ENCODE measurements at regions not wholly inside any gene's neighbourhood (a gene's known extent, or its start where the extent isn't known, plus 50 kb on each side); places are given as distances from the start of the nearest gene placed in this dataset.

DNA sequence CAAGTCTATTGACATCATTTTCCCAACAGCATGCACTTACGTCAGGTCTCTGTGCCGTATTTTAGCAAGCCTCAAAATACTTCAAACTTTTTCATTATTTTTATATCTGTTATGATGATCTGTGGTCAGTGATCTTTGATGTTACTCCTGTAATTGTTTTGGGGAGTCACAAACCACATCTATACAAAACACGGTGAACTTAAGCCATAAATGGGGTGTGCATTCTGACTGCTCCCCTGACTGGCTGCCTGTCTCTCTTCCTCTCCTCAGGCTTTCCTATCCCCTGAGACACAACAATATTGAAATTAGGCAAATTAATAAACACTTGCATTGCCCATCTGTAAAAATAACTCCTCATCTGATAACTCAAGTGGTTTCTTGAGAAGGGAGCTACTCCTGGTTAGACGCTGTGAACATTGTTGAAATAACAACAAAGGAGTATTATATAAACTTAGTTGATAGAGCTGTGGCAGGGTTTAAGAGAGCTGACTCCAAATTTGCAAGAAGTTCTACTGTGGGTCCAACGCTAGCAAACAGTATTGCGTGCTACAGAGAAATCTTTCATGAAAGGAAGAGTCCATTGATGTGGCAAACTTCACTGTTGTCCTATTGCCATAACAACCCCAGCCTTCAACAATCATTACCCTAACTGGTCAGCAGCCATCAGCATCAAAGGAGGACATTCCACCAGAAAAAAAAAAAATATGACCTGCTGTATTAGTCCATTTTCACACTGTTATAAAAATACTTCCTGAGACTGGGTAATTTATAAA, 105.8 kb upstream of the DSCAM start:
- H3K79me2 ChIP-seq (replicated peaks; ENCODE audit: insufficient read depth, low read length): no peaks in the 10 kb centered on the region

DNA sequence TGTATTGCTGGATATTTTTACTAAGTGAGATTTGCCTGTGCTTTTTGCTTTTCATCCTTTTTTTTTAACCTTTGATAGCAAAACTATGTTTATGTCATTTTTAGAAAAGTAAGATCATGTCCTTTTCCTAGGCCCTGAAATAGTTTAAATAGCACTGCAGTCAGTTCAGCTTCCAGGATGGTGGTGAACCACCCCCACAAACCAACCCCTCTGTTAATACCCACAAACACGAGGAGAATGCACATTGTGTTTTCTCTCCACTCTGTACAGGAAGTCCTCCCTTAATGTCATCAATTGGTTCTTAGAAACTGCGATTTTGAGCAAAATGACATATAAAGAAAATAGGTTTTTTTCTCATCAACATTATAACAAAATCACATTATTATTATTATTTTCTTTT, 117.7 kb upstream of the DSCAM start:
- Histone ChIP-seq H3K9ac (ENCODE audit: low read length) (no peak overlapping the region), H3K36me3 (ENCODE audit: insufficient read depth, low read length) (no peaks in the 10 kb centered on the region), H4K20me1 (ENCODE audit: insufficient read depth) (no peaks in the 10 kb centered on the region), H3K27me3 (ENCODE audit: insufficient read depth, low read depth, low read length) (no peaks in the 10 kb centered on the region), H3K9me3 (ENCODE audit: low read length) (no peaks in the 10 kb centered on the region), H2AFZ (ENCODE audit: low read depth, low read length) (no peak overlapping the region), H3K4me2 (ENCODE audit: low read length) (no peak overlapping the region), H3K27ac (ENCODE audit: low read length) (no peak overlapping the region), H3K79me2 (replicated peaks; ENCODE audit: insufficient read depth, low read length) (no peaks in the 10 kb centered on the region), H3K9me2 (ENCODE audit: insufficient read depth, low read length) (no peaks in the 10 kb centered on the region), H3K4me3 (ENCODE audit: low read length) (no peak overlapping the region), H3F3A (ENCODE audit: insufficient read depth, low read length, poor library complexity, severe bottlenecking) (no peaks in the 10 kb centered on the region)
- TF ChIP-seq EP300 (conservative IDR thresholded peaks at IDR 0.05; ENCODE audit: poor library complexity, severe bottlenecking) (no peak), RAD21 (conservative IDR thresholded peaks at IDR 0.05) (no peak), POLR2AphosphoS5 (IDR thresholded peaks at IDR 0.05) (no peak), TAF1 (IDR thresholded peaks at IDR 0.05; ENCODE audit: low read depth) (no peak), EZH2 (IDR thresholded peaks at IDR 0.05; ENCODE audit: borderline replicate concordance, insufficient read depth, low read length, poor library complexity, severe bottlenecking) (no peak), SMC3 (conservative IDR thresholded peaks at IDR 0.05; ENCODE audit: poor library complexity) (no peak)
- TF ChIP-seq, protein P1, sequence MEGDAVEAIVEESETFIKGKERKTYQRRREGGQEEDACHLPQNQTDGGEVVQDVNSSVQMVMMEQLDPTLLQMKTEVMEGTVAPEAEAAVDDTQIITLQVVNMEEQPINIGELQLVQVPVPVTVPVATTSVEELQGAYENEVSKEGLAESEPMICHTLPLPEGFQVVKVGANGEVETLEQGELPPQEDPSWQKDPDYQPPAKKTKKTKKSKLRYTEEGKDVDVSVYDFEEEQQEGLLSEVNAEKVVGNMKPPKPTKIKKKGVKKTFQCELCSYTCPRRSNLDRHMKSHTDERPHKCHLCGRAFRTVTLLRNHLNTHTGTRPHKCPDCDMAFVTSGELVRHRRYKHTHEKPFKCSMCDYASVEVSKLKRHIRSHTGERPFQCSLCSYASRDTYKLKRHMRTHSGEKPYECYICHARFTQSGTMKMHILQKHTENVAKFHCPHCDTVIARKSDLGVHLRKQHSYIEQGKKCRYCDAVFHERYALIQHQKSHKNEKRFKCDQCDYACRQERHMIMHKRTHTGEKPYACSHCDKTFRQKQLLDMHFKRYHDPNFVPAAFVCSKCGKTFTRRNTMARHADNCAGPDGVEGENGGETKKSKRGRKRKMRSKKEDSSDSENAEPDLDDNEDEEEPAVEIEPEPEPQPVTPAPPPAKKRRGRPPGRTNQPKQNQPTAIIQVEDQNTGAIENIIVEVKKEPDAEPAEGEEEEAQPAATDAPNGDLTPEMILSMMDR (IDR thresholded peaks at IDR 0.05; ENCODE audit: poor library complexity, severe bottlenecking): no peak
- TF ChIP-seq, protein P2, sequence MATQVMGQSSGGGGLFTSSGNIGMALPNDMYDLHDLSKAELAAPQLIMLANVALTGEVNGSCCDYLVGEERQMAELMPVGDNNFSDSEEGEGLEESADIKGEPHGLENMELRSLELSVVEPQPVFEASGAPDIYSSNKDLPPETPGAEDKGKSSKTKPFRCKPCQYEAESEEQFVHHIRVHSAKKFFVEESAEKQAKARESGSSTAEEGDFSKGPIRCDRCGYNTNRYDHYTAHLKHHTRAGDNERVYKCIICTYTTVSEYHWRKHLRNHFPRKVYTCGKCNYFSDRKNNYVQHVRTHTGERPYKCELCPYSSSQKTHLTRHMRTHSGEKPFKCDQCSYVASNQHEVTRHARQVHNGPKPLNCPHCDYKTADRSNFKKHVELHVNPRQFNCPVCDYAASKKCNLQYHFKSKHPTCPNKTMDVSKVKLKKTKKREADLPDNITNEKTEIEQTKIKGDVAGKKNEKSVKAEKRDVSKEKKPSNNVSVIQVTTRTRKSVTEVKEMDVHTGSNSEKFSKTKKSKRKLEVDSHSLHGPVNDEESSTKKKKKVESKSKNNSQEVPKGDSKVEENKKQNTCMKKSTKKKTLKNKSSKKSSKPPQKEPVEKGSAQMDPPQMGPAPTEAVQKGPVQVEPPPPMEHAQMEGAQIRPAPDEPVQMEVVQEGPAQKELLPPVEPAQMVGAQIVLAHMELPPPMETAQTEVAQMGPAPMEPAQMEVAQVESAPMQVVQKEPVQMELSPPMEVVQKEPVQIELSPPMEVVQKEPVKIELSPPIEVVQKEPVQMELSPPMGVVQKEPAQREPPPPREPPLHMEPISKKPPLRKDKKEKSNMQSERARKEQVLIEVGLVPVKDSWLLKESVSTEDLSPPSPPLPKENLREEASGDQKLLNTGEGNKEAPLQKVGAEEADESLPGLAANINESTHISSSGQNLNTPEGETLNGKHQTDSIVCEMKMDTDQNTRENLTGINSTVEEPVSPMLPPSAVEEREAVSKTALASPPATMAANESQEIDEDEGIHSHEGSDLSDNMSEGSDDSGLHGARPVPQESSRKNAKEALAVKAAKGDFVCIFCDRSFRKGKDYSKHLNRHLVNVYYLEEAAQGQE (IDR thresholded peaks at IDR 0.05; ENCODE audit: borderline replicate concordance): no peak

More for the DNA sequence above, 105.8 kb upstream of the DSCAM start:
- TF ChIP-seq RAD21 (conservative IDR thresholded peaks at IDR 0.05) (no peak), EP300 (conservative IDR thresholded peaks at IDR 0.05; ENCODE audit: poor library complexity, severe bottlenecking) (no peak), POLR2AphosphoS5 (IDR thresholded peaks at IDR 0.05) (no peak), SMC3 (conservative IDR thresholded peaks at IDR 0.05; ENCODE audit: poor library complexity) (no peak), TAF1 (IDR thresholded peaks at IDR 0.05; ENCODE audit: low read depth) (no peak), EZH2 (IDR thresholded peaks at IDR 0.05; ENCODE audit: borderline replicate concordance, insufficient read depth, low read length, poor library complexity, severe bottlenecking) (no peak), MXI1 (conservative IDR thresholded peaks at IDR 0.05; ENCODE audit: poor library complexity, severe bottlenecking) (no peak)
- TF ChIP-seq, protein P2 (IDR thresholded peaks at IDR 0.05; ENCODE audit: borderline replicate concordance): no peak
- TF ChIP-seq, protein P1 (IDR thresholded peaks at IDR 0.05; ENCODE audit: poor library complexity, severe bottlenecking): no peak
- no peaks in the 10 kb centered on the region for H3K9me2 ChIP-seq (ENCODE audit: insufficient read depth, low read length)
- no peaks in the 10 kb centered on the region for H3F3A ChIP-seq (ENCODE audit: insufficient read depth, low read length, poor library complexity, severe bottlenecking)
- H3K4me2 ChIP-seq (ENCODE audit: low read length): no peak overlapping the region
- H3K4me3 ChIP-seq (ENCODE audit: low read length): no peak overlapping the region
- H4K20me1 ChIP-seq (ENCODE audit: insufficient read depth): no peaks in the 10 kb centered on the region
- H2AFZ ChIP-seq (ENCODE audit: low read depth, low read length): no peak overlapping the region
- no peaks in the 10 kb centered on the region for H3K36me3 ChIP-seq (ENCODE audit: insufficient read depth, low read length)
- no peaks in the 10 kb centered on the region for H3K9me3 ChIP-seq (ENCODE audit: low read length)
- H3K27ac ChIP-seq (ENCODE audit: low read length): no peak overlapping the region
- no peak overlapping the region for H3K9ac ChIP-seq (ENCODE audit: low read length)
- H3K27me3 ChIP-seq (ENCODE audit: insufficient read depth, low read depth, low read length): no peaks in the 10 kb centered on the region
